SHP77 treated with DMSO at 0.1 percent for 48 hours (cell line): ENCODE measurements at regions not wholly inside any gene's neighbourhood (a gene's known extent, or its start where the extent isn't known, plus 50 kb on each side); places are given as distances from the start of the nearest gene placed in this dataset.
"Not testable (repeated sequence)": the region's sequence is repeated elsewhere in the genome, so short reads cannot be mapped to it uniquely, and the experiment has no call there.

ENCODE experiments used
- DNase-seq: peaks from one replicate; lab custom pipeline; 2025; lab: John Stamatoyannopoulos, UW

GRCh38 chr6:6091608-6092002, 84.9 kb upstream of the NRN1 start:
- no peak for DNase-seq

GRCh38 chr6:6090861-6091607, 84.3 kb upstream of the NRN1 start:
- no peak for DNase-seq

- DNase-seq: no peak
These were observed 79.4 kb upstream of the NRN1 start for GRCh38 chr6:6085928-6086668.

- no peak for DNase-seq
These were observed 74.2 kb upstream of the NRN1 start for GRCh38 chr6:6080975-6081374.

GRCh38 chr6:6074190-6074589, 67.5 kb upstream of the NRN1 start:
- no peak for DNase-seq

- not testable (repeated sequence) for DNase-seq
These were observed 61.4 kb upstream of the NRN1 start for GRCh38 chr6:6068157-6068556.

- no peak for DNase-seq
These were observed 51.3 kb upstream of the NRN1 start for GRCh38 chr6:6058054-6058444.

- DNase-seq: peak; percentile 44
These were observed 50.8 kb upstream of the NRN1 start for GRCh38 chr6:6057442-6058053.
